ENCODE measurements at regions not wholly inside any gene's neighbourhood (a gene's known extent, or its start where the extent isn't known, plus 50 kb on each side); places are given as distances from the start of the nearest gene placed in this dataset.

- TF ChIP-seq EZH2phosphoT487 (conservative IDR thresholded peaks at IDR 0.05; ENCODE audit: low read length) (no peak), CTCF (IDR thresholded peaks at IDR 0.05; ENCODE audit: insufficient read depth, low read length, poor library complexity, severe bottlenecking) (no peak)
Measured at GRCh38 chrX:55144697-55145096, 55.9 kb downstream of the PAGE2 start.

All from SU-DHL-6 (cell line).